ENCODE measurements at regions not wholly inside any gene's neighbourhood (a gene's known extent, or its start where the extent isn't known, plus 50 kb on each side); places are given as distances from the start of the nearest gene placed in this dataset.

DNA sequence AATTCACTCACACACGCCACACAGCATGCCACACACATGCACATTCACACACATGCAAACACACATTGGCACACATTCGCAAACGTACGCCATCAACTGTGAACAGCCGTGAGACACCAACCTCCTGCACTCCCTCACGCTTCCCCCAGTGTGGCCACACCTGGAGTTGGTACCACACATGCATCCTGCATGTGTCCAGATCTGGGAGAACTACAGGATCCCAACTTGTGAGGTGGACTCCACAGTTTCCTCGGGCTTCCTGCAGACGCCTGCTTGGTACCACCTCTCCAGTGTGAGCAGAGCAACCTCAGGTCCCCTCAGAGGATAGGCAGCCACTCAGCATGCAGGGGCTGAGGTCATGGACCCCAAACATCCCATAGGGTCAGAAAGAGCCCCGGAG is 239.0 kb downstream of the EIPR1 start:
- DNase-seq (ENCODE audit: low read depth in 2 of 2): no peak

DNA sequence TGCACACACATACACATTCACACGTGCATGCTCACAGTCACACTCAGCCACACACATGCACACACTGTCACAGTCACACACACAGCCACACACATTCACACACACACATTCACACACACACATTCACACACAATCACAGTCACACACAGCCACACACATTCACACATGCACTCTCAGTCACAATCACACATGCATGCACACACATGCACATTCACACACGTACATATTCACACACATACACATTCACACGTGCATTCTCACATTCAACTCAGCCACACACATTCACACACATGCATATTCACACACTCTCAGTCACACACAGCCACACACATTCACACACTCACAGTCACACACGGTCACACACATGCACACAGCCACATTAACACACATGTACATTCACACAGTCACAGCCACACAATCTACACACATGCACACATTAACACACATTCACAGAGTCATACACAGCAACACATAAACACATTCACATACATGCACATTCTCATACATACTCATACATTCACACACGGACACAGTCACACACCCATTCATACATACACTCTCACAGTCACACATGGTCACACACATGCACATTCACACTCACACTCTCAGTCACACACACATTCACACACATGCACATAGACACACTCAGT is 239.8 kb downstream of the EIPR1 start:
- DNase-seq (ENCODE audit: low read depth in 2 of 2): no peak

DNA sequence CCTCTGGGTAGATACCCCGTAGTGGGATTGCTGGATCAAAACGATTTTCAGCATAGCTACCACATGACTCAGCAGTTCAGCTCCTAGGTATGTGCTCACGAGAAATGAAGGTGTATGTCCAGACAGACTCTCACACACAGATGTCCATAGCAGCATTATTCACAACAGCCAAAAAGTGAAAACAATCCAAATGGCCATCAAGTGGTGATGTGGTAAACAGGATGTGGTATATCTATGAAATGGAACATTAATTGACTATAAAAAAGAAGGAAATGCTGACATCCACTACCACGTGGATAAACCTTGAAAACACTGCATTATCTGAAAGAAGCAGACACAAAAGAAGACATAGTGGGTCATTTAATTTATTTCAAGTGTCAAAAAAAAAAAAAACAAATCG is 241.9 kb downstream of the EIPR1 start:
- no peak for DNase-seq (ENCODE audit: low read depth in 2 of 2)

DNA sequence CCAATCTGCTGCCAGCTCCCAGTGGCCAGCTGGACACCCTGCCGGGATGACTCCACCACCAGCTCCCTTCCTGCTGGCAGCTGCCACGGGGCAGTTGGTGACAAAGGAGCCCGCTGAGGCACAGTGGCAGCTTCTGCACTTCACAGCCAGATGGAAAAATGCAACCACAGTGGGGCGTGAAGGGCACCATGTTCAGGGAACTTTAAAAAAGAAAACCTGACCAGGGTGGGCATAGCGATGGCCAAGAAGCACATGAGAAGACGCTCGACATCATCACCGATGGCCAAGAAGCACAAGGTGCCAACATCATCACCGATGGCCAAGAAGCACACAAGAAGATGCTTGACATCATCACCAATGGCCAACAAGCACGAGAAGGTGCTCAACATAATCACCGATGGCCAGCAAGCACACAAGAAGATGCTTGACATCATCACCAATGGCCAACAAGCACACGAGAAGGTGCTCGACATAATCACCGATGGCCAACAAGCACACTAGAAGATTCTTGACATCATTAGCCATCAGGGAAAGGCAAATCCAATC is 243.5 kb downstream of the EIPR1 start:
- no peak for DNase-seq (ENCODE audit: low read depth in 2 of 2)

DNA sequence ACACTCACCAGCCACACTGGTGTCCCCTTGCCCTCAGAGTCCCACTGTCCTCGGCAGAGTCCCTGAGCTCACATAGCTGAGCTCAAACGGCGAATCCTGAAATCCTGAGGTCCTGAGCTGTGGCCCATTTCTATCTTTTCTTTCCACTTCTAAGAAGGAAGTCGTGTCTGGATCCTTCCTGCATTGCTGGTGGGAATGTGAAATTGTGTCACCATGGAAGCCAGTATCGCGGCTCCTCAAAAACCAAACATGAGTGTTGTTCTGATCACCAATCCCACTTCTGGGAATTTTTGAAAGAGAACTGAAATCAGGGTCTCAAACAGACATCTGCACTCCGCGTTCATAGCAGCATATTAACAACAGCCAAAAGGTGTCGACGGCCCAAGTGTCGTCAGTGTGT is 244.7 kb downstream of the EIPR1 start:
- DNase-seq (ENCODE audit: low read depth in 2 of 2): no peak

DNA sequence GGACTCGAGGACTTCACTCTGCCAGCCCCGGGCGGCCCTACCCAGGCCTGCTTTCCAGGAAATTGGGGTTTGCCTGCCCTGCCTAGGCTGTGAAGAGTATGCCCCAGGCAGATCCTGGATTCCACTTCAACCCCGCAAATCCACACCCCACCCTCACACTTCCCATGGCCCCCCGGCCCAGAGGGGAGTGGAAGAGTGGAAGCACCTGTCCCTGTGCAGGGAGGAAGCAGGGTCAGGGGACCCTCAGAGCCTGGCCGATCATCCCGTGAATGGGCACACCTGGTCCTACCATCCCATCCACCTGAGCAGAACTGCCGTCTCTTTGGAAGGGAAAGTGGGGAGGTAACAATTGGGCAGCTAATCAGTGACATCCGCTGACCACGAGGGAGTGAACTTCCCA is 245.2 kb downstream of the EIPR1 start:
- DNase-seq (ENCODE audit: low read depth in 2 of 2): no peak

DNA sequence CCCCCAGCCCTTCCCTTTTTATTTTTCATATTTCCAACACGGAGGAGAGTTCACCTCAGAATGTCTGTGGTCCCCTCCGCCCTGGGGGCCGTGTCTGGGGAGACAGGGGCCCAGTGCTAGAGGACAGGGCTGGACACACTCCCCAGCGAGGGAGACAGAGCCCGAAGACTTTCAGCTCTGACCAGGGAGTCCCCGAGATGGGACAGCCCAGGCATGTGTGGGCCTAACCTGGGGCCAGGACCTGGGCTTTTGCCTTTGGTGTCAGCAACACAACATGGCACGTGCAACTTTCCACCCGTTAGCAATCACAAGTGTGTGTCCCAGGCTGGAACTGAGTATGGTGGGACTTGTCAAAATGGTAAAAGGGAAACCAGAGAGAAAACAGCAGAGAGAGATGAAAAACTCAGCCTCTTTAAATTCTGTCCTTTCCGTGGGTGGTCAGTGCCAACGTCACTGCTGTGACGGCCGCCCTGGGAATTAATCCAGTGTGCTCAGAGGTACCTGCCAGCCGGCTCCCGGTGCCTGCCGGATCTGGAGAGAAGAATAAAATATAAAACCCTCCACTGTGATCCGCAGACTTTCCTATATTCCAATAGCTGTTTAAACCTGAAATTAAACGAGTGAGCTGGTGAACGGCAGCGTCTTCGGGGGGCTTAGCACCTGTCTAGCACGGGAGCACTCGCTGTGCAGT is 245.8 kb downstream of the EIPR1 start:
- no peak for DNase-seq (ENCODE audit: low read depth in 2 of 2)

DNA sequence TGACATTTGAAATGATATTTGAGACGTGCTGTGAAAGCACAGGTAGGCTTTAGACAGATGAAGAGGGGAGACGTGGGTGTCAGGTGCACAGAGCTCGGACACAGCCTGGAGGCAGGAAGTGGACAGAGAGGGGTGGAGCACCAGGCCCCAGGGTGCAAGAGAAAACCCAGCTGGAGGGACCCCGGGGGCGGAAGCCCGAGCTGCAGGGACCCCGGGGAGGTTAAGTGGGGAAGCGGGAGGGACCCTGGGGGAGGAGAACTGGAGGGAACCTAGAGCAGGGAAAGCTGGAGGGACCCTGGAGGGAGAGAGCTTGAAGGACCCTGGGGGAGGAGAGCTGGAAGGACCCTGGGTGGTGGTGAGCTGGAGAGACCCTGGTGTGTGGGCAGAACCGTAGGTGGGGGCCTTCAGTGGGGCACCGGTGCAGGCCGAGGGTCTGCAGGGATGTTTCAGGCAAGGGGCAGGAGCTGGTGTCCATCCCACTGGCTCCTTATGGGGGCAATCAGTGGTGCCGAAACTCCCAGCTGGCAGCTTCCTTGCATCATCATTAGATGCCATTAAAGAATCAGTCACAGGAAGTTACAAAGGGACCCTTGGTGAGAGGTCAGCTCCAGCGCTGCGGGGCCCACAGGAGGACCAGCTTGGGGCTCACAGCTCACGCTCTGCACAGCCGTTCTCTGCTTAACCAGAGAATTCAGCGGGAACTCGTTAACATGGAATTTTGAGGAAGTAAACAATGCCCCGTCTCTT is 246.6 kb downstream of the EIPR1 start:
- DNase-seq (ENCODE audit: low read depth in 2 of 2): no peak

DNA sequence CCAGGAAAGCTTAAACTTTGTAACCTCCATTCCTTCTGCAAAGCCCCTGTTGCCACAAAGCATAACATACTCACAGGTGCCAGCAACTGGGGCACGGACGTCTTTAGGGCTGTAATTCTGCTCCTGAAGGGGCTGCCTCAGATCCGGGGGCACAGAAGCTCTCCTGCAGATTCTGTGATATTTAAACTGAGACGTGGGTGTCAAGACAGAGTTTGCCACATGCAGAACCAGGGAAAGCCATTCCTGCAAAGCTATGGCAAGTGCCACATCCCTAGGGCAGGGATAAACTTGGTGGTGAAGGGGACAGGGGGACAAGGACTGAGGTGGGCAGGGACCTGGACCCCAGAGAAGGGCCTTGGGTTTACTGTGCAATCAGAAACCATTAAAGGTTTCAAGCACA is 247.2 kb downstream of the EIPR1 start:
- DNase-seq (ENCODE audit: low read depth in 2 of 2): no peak

DNA sequence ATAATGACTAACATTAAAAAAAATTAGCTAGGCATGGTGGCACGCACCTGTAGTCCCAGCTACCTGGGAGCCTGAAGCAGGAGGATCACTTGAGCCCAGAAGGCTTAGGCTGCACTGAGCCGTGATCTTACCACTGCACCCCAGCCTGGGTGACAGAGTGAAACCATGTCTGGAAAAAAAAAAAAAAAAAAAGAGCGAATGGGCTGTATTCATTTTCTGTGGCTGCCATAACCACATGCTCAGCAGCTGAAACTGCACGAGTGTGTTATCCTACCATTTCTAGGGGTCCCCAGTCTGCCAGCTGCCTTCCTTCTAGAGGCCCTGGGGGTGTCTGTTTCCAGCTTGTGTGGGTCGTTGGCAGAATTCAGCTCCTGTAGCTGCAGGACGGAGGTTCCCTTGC is 247.8 kb downstream of the EIPR1 start:
- DNase-seq (ENCODE audit: low read depth in 2 of 2): no peak

DNA sequence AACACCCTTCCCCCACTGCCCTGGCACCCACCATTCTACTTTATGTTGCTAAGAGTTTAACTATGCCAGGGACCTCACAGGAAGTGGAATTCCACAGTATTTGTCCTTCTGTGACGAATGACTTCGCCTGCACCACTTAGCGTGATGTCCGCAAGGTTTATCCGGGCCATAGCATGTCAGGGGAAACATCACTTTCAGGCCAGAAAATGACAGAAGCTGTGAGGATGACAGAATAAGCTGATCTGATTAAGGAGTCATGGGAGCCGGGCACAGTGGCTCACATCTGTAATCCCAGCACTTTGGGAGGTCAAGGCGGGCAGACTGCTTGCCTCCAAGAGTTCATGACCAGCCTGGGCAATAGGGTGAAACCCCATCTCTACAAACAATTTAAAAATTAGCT is 248.8 kb downstream of the EIPR1 start:
- DNase-seq (ENCODE audit: low read depth in 2 of 2): no peak

DNA sequence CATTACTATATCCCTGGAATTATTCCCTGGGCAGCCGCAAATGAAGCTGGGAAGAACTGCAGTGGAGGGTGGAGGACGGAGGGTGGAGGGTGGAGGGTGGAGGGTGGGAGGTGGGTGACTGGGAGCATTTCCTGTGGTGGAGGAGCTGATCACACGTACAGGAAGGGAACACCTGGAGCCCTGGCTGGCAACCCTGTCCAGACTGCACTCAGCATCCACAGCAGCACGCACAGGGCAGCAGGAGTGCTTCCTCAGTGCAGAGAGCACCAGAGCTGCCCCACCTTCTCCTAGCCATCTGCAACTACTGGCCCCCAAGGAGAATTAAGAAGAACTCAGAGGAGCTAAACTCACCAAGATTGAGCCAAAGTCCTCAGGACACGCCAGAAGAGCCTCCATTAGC is 249.9 kb downstream of the EIPR1 start:
- DNase-seq (ENCODE audit: low read depth in 2 of 2): no peak

DNA sequence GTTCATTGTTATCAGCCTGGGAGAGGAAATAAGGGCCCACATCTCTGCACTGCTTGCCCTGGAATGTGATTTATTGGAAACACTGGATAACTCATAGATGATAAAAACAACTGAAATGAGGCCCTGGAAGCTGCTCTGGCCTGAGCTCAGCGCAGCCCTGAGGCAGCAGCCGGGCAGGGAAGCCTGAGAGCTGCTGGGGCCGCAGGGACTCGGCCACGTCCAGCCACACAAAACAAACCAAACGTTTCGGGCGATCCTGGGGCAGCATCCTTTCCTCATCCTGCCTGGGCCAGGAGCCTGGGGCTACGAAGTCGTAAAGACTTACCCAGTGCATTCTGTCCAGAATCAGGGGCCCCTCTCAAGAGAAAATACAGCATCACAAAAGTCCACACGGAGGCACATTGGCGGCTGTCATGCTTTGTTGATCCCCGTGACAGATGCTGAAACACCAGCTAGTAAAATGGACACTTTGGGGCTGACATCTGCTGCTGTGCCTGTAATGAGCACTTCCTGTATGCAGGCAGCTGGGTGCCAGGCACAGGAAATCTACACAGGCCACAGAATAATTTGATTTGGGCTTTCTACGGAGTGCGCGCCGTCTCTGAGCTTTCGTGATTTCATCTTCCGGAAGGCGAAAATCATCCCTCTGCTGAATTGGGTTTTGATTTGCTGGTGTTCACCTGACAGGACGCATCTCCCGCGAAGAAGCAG is 250.6 kb downstream of the EIPR1 start:
- DNase-seq (ENCODE audit: low read depth in 2 of 2): no peak

DNA sequence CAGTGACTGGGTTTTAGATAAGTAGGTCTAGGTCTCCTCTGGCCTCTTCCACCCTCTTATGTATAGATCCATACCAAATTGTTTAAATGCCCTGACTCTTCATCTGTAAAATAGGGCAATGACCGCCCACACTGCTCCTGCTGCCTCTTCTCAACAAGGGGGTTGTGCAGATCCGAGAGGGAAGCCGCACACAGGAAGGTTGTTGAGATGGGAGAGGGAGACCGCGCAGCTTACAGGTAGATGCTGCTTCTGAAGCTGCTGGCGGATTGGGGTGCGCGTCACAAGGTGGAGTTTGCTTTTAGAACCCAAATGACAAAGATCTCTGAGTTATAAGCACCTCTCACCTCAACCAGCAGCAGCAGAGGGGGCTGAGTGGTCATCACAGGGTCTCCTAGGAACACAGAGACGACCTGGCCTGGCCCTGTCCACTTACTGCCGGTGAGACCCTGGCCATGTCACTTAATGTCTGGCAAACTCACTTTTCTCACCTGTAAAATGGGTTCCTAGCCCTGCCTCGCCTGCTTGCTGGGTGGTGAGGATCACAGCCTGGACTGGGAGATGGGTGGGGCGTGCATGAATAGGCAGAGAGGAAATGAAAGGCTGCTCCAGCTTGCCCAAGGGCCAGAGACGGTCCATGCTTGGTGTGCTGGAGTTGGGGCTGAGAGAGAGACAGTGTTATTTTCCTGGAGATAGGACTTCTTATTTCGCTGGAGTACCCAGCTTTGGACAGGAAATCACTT is 251.3 kb downstream of the EIPR1 start:
- DNase-seq (ENCODE audit: low read depth in 2 of 2): no peak

DNA sequence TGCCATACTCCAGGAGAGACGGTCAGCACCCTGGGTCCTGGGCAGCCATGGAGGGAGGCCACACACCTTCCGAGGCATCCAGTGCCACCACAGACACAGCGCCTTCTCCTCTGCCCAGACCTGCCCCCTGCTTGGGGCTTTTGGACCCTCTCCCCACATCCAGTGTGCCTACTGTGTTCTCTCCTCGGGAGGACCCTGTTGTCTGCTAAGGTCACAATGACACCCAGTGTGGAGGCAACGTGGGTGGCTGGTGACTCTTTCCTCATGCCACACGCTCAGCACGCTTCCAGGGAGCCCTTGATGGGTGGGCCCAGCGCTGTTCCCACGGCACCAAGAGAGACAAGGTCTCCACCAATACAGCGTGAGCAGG is 251.9 kb downstream of the EIPR1 start:
- DNase-seq (ENCODE audit: low read depth in 2 of 2): no peak

DNA sequence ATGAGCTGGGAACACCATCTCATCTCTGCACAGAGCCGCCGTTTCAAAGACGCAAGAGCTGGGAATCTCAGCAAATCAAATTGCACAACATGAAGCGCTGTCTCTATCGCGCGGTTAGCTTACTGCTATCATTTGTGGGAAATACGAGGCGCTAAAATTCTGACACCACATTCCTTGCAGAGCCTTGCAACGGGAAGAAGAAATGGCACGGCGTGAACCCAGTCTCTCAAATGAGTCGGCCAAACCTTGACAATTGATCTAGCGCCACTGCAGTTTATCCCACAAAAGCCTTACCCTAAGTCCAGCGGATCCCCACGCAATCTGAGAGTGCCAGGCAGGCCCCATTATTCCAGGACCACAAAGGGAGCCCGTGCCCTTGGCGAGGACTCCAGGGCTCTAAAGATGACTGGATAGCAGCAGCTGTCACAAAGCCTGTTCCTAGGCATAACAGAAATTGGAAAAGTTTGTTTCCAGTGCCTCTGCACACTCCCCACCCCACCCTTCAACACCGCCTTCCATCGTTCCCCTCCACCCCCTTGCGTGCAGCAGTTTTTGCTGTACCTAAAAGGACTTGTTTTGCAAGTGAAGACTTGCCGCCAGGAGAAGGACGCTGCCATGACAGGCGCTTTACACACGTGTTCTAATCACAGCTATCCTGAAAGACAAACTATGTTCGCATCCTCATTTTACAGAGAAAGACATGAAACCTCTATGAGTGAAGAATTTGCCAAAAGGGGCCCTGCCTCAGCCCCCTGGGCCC is 252.4 kb downstream of the EIPR1 start:
- no peak for DNase-seq (ENCODE audit: low read depth in 2 of 2)

DNA sequence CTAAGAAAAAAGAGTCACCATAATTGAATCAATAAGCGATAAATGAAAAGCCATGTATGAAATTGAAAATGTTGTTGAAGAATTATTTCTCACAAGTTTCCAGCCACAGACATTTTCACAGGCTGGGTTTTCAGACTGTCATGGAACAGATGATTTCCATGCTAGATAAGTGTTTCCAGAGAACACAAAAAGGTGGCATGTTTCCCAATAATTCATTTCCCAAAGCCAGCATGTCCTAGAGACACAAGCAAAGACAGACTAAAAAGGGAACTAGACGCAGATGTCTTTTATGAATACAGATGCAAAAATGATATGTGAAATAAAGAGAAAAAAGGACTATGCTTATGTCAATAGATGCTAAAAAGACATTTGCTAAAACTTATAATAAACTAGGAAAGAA is 255.1 kb downstream of the EIPR1 start:
- DNase-seq (ENCODE audit: low read depth in 2 of 2): no peak

DNA sequence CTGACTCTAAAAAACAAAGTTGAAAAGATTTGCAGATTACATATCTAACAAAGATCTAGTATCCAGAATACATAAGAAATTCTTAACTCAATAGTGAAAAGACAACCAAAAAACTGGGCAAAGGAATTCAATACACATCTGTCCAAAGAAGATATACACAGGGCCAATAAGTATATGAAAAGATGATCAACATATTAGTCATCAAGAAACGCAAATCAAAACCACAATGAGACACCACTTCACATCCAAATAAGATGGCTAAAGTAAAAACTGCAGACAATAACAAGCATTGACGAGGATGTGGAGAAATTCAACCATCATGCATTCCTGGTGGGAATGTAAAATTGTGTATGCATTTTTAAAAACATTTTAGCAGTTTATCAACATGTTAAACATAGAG is 256.0 kb downstream of the EIPR1 start:
- DNase-seq (ENCODE audit: low read depth in 2 of 2): no peak

DNA sequence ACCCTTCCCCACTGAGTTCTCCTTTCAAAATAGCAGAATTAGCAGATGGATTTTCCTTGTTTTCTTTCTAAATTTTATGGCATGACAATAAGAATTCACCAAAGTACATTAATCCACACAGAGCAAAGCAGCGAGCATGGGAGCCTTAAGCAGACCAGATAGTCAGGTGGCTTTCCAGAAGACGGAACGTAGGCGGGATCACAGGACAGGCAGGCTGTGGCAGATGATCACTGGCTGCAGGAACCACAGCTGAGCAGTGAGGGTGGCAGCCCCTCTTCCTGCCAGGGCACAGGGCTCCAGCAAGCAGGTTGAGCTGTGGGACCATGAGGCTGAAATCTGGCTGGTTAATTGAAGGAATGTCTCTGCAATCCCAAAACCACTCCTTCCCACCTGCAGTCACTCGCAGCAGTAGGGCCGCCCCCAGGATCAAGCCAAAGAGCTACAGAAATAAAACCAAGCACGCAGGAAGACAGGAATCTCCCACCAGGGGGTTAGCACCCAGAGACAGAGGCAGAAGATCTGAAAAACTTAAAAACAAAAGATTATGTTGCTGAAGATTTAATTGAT is 259.9 kb downstream of the EIPR1 start:
- no peak for DNase-seq (ENCODE audit: low read depth in 2 of 2)

DNA sequence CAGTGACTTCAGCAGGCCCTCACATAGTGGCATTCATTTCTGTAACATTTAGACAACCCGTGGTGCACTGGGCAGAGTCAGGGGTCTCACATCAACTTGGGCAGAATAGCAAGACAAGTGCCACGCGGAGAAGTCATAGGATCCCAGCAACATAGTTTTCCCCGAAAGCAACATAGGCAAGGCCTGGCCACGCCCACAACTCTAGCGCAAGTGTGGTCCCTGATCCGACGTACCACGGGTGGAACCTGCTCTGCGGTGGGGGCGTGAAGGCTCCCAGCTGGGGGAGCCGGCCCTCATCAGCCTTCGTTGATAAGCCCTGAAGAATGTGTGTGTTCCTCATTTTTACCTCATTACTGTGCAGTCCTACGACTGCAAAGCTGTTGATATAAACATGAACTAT is 261.2 kb downstream of the EIPR1 start:
- DNase-seq (ENCODE audit: low read depth in 2 of 2): no peak
